ENCODE measurements at regions not wholly inside any gene's neighbourhood (a gene's known extent, or its start where the extent isn't known, plus 50 kb on each side); places are given as distances from the start of the nearest gene placed in this dataset.
A peak's percentile ranks its signal among the peaks of the same experiment; 100 is the strongest.
"Not testable (repeated sequence)": the region's sequence is repeated elsewhere in the genome, so short reads cannot be mapped to it uniquely, and the experiment has no call there.

DNA sequence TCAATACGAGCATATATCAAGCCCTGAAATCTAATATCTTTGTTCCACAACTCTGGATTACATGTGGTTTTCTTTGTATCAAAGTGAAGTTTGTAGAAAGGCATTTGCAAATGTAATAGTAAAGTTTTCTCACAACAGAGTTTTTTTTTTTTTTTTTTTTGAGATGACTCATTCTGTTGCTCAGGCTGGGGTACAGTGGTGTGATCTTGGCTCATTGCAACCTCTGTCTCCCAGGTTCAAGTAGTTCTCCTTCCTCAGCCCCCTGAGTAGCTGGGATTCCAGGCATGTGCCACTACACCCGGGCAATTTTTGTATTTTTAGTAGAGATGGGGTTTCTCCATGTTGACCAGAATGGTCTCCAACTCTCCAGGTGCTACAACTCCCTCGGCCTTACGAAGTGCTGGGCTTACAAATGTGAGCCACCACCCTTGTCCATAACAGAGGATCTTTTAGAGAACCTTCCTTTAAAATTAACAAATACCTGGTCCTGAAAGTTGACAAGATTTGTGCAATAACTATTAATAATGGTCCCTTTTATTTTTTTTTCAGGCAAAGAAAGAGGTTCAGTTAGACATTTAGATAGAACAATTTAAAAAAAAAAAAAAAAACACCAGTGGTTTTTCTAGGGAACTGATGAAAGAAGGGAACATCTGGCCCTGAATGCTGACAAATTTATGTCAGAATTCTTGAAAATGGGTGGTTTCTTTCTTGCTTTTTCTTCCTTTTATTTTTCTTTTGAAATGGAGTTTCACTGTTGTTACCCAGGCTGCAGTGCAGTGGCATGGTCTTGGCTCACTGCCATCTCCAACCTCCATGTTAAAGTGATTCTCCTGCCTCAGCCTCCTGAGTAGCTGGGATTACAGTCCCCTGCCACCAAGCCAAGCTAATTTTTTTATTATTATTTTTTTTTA lies 278.5 kb downstream of the RPS4Y2 start:
- DNase-seq, result peak in 1 of 2 donors; percentile 22

DNA sequence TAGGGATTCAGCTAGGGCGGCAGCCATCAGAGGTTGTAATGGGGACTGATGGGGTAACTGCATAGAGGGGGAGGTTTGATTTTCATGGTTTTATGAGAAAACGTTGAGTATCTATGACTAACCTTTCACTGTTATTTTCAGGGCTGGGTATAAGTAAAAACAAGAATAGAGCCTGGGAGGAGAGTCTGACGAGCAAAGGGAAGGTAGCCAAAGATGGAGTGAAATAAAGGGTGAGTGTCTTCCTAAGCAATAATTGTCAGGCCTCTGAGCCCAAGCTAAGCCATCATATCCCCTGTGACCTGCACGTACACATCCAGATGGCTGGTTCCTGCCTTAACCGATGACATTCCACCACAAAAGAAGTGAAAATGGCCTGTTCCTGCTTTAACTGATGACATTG lies 281.5 kb downstream of the RPS4Y2 start:
- DNase-seq, result not testable (repeated sequence)

DNA sequence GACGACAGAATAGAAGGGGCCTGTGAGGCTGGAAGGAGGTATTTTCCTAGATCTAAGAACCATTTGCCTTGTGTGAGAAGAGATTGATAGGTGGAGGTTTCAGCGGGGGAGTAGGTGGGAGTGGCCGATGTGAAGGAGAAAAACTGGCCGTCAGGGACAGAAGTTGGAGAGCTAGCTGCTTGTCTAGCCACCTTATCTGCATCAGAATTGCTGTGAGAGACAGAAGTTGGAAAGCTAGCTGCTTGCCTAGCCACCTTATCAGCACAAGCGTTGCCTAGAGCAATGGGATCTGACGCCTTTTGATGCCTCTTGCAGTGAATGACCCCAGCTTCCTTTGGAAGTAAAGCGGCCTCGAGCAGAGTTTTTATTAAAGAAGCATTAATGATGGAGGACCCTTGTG lies 283.9 kb downstream of the RPS4Y2 start:
- no peak for DNase-seq

DNA sequence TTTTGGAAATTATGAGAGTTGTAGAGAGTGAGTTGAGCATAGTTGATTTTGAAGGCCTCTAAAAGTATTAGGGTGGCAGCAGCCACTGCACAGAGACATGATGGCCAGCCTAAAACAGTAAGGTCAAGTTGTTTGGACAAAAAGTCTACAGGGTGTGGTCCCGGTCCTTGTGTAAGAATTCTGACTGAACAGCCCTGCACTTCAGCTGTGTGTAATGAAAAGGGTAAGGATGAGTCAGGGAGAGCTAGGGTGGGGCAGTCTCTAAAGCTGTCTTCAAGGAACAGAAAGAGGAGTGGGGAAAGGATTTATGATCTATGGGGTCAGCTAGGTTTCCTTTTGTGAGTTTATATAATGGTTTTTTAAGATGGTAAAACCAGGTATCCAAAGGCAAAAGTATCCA lies 284.8 kb downstream of the RPS4Y2 start:
- not testable (repeated sequence) for DNase-seq

DNA sequence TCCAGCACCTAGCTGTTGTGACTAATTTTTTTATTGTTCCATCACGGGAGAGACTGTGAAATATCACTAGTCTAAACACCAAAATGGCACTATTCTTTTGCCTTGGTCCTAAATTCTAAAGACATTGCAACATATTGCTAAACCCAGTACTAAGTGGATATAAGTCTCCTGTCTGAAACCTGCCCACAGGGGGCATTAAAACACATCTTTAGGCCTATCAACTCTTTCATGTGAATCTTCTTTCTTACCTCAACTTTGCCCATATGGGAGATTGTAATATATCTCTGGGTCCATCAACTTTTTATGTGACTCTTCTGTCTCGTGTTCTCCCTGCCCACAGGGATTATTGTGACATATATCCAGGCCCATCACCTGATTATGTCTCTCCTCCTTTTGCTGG lies 317.2 kb downstream of the RPS4Y2 start:
- DNase-seq, result no peak

DNA sequence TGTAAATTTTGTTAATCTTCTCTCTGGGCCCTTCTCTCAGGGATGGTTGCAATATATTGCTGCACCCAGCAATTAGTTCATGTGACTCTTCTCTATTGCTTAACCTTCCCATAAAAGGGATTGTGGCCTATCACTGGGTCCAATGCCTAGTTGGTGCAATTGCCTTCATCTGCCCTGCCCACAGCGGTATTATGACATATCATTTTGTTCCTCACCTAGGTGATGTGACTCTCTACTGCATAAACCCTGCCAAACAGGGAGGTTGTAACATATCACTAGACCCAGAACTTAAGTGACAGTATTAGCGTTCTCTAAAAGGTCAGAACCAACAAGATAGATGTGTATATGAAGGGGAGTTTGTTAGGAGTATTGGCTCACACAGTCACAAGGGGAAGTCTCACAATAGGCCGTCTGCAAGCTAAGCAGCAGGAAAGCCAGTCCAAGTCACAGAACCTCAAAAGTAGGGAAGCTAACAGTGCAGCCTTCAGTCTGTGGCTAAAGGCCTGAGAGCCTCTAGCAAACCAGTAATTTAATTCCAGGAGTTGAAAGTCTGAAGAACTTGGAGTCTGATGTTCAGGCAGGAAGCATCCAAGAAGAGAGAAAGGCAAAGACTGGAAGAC lies 317.8 kb downstream of the RPS4Y2 start:
- DNase-seq, result no peak

DNA sequence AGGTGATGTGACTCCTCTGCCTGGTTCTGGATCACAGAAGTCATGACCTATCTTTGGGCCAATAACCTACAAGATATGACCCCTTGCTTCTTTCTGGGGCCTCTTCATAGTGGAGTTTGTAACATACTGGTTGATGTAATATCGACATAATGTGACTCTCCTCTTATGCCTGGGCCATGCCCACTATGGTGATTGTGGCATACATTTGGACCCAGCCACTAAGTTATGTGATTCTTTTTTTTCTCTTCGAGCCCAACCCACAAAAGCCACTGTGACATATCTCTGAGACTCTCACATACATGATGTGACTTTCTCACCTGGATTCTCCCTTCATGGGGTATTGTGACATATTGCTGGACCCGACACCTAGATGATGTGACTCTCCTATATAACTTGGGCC lies 319.8 kb downstream of the RPS4Y2 start:
- no peak for DNase-seq

DNA sequence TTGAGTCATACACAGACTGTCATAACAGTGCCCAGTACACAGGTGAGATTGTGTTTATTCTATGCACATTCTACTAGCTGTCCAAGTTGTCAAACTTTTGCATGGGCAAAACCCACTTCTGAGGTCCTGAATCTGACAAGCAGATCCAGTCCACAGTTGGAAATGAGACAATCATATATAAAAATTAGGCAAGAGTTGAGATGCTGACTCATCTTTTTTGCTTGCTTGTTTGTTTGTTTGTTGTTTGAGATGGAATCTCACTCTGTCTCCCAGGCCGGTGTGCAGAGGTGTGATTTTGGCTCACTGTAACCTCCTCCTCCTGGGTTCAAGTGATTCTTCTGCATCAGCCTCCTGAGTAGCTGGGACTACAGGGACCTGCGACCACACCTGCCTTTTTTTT lies 323.8 kb downstream of the RPS4Y2 start:
- DNase-seq, result no peak

DNA sequence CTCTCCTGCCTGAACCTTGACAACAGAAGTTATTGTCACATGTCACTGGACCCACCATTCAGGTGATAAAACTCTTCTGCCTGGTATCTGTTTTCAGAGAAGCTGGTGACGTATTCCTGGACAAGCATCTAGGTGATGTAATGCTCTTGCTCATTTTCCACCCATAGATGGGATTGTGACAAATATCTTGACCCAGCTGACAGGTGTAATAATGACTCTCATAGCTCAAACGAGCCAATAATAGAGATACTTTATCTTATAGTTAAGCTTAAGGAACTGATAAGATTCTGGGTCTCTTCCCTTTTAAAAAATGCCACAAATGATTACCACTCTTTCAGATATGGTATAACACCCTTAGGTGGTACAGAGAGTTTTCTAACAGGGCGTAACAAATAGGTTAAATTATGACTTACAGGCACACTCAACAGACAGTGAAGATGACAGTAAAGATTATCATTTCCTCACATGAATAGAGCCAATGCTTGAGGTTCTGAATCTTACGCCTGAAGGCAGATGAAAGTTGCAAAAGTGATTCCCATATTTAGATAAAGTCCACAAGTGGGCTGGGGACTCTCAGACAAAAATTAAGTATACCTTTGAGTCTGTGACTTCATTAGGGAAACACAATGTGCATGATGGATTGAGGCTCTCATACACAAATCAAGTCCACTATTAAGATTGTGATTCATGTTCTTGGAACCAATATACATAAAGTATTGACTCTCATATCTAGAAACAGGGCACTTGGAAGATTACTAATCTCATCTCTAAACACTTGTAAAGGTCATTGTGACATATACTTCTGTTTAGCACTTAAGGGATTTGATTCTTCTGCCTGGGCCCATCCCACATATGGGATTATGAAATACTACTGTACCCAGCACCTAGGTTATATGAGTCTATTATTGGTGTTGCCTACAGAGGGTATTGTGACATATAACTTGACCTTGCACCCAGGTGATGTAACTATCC lies 326.0 kb downstream of the RPS4Y2 start:
- no peak for DNase-seq

DNA sequence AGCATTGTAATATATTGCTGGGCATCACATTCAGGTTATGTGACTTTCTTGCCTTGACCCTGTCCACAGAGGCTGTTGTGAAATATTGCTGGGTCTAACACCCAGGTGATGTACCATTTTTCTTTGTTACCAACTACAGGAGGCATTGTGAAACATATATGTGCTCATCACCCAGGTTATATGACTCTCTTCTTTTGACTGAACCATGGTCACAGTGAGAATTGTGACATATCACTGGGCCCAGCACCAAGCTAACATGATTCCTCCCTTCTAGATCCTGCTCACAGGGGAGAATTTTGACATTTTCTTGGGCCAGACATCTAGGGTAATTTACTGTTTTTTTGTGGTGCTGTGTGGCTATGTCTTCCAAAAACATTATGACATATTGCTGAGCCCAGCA lies 326.7 kb downstream of the RPS4Y2 start:
- no peak for DNase-seq

DNA sequence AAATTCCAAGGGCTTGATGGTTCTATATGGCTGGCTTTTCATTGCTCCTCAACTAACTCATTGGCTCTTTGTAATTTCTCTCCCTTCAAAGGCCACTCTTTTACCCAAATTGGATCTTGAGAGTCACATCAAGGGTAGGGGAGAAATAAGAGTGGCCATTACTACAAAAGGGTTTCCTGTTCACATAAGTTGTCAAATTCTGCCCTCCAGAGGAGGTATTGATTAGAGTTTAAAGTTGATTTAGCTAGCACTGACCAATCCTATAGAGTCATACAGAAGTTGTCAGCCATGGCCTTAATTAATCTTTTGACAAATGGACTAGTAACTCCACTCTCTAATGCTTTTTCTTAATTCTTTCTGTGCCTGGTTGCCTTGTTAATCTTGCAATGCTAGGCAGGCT lies 336.0 kb downstream of the RPS4Y2 start:
- no peak for DNase-seq

DNA sequence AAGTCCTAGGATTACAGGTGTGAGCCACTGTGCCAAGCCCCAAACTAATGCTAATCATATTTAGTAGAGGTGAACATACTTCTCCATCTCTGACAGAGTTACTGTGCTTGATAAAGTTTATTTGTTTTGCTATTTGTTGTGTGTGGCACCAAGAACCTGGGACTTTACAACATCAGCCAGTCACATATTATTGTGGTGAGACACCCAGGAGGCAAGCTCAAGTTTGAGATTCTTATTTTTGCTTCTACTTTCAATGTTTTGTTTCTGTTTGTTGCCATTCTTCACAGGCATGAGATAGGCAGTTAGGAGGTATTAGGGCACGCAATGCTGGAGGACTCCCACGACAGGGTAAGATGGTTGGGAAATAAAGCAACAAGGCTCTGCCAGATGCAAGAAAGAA lies 346.6 kb downstream of the RPS4Y2 start:
- DNase-seq, result no peak

DNA sequence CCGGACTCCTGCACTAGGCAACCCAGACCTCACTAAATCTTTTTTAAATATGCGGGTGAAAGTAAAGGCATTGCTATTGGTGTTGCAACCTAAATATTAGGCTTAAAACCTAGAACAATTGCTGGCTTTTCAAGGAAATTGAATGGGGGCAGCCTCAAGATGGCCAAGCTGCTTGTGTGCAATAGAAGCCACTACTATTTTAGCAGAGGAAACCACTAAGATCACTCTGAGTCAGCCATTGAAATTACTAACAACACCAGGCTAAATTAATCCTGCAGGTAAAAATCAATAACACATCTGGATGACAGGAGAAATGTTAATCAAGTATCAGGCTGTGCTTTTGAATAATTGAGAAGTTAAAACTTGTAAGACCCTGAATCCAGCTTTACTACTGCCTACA lies 348.0 kb downstream of the RPS4Y2 start:
- no peak for DNase-seq

DNA sequence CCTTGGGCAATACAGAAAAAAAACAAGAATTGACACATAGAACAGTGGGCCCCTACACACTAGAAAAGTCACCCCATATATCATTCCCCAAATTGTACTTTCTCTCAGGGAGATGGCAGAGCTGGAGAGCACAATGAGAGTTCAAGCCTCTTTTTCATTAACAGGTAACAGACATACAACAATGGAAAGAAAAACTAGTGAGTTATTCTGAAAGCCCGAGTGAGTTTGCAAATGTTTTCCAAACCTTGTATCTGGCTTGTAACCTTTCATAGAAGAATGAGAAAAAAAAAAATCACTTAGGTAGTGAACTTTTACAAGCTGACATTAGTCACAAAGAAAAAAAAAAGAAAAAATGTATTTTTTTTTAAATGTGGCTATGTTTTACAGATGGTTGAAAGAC lies 349.6 kb downstream of the RPS4Y2 start:
- no peak for DNase-seq

DNA sequence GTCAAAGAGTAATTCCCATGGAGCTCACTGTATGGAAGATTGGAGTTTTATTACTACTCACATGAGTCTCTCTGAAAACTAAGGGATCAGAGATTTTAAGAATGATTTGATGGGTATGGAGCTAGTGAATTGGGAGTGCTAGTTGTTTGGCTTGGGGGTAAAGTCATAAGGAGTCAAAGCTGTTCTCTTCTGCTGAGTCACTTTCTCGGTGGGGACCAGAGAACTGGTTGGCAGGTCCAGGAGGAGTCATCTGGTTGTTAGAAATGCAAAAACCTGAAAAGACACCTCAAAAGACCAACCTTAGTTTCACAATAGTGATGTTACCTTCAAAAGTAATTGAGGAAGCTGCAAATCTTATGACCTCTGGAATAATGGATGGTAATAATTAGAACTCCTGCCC lies 355.4 kb downstream of the RPS4Y2 start:
- DNase-seq, result no peak

DNA sequence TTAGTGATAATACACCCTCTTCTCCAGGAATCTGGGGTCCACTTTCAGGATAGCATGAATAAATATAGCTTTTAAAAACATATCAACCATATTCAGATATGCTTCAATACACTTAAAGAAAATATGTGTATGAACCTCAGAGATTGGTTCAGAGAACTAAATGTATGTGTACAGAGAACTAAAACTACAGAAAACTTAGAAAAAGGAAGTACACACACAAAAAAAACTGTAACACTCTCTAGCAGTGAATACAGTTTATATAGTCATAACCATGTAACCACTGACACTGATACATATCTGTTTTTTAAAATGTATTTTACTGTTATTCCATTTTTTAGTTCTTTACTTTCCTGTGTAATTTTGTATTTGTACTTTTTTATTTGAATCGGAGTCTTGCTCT lies 365.2 kb downstream of the RPS4Y2 start:
- DNase-seq, result no peak

DNA sequence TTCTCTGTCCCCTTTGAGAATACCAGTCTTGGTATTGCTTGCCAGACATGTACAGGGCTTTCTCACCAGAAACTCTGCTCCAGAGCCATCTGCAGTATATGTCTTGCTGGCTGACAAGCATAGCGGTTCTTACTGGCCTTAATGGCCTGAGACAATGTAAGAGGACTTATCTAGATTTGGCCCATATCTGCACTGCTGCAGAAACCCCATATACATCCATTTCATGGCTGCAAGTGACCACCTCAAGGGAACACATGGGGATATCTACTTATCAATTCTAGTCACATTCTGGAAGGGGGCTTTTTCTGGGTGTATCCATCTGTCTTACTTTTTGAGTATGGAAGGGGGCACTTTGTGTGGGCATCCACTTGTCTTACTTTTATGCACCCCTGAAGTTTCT lies 375.5 kb upstream of the RBMY1B start:
- no peak for DNase-seq

DNA sequence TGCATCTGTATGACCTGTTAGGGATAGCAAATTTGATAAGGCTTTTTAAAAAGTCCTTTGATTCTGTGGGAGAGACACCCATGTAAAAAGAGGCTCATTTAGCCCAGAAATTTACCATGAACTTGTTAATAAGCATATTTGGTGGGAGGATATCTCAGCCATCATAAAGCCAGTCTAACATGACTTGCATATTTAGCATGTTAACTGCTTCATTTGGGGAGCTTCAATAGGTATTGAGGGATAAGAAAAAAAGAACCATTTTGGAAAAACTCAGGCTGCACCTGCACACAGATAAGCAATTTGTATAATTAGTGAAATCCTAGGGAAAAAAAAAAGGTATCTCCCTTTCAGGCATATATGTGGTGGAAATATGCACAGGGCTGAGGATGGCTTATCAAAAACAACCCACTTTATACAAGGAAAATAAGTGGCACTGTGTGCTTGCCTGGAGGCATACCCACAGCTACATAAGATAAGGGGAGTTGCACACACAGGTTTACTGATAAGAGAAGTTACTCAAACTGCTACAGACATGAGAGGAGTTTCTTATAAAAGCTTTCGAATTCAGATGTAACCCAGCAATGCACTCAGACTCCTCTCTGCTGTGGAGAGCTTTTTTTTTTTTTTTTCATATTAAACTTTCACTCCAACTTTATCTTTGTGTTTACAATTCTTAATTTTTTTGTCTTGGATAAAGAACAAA lies 372.9 kb upstream of the RBMY1B start:
- DNase-seq, result no peak

DNA sequence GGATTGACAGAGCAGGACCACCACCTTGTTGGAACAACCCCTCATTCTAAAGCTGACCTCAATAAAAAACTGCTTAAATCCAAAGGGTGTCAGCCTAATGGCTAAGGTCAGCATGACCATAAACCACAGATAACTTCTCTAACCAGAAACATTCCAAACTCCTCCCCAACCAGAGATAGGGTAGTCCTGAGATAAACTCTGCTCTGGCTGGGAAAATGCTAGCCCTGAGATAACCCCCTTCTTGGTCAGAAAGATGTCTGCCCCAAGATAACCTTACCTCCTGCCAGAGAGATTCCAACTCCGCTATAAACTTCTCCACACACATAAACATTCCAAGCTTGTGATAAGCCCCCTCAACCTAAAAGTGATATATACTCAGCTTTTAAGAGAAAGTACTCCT lies 364.8 kb upstream of the RBMY1B start:
- no peak for DNase-seq

DNA sequence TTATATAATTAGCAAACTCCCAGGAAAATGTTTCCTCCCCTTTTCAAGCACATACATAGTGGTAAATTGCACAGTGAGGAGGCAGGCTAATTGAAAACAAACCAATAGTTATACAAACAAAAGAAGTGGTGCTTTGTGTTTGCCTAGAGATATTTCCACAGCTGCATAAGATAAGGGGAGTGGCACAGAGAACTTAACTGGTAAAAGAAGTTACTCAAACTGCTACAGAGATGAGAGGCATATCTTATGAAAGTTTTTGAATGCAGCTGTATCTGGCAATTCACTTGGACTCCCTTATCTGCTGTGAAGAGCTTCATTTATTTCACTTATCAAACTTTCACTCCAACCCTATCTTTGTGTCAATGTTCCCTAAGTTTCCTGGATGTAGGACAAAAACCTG lies 361.2 kb upstream of the RBMY1B start:
- DNase-seq, result no peak

DNA sequence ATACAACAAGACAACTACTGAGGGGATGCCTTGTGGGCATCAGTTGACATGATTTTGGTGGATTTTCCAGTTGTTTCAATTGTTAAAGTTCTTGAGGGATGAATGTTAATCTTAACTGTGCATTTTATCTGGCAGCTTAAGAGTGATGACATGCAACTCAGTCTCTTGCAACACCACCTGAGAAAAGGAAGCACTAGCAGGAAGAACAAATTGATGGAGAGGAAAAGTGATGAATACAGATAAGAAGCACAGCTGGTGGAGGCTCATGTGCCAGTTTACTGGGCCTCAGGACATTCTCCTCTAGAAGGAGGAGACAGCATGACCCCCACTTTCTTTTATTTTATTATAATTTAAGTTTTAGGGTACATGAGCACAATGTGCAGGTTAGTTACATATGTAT lies 341.3 kb upstream of the RBMY1B start:
- DNase-seq, result peak in 1 of 2 donors; percentile 50

DNA sequence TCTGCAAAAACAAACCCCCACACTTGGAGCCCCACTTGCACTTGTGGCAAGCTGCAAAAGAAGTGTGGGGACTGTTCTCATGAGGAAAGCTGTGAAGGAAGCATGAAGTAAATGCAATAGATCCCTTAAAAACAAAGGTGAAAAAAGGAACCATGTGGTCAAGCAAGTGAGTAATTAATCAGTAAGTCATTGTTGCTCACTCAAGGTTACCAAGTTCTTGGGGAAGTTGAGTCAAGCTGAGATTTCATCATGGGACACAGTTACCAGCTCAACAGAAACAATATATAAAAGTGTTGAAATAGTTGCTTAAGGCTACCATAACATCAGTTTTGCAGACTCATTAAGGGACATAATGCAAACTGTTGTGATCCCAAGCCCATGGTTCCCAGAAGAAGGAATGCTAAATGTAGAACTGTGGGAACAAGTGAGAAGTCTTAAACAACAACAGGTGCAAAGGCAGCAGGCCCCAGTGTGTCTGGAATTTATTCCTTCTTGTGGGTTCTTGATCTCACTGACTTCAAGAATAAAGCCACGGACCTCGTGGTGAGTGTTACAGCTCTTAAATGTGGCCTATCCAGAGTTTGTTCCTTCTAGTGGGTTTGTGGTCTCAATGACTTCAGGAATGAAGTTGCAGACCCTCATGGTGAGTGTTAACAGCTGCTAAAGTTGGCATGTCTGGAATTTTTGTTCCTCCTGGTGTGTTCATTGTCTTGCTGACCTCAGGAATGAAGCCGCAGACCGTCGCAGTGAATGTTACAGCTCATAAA lies 336.3 kb upstream of the RBMY1B start:
- peak in 1 of 2 donors; percentile 1 for DNase-seq
